ENCODE measurements at regions not wholly inside any gene's neighbourhood (a gene's known extent, or its start where the extent isn't known, plus 50 kb on each side); places are given as distances from the start of the nearest gene placed in this dataset.

GRCh38 chr13:107342747-107343146, 774.8 kb upstream of the ARGLU1 start:
- Mint-ChIP-seq H3K27ac (no peak overlapping the region), H3K9me3 (no peaks in the 10 kb centered on the region), H3K27me3 (ENCODE audit: low read depth) (no peaks in the 10 kb centered on the region), H3K4me1 (peaks cover 7% of the 10 kb centered on the region), H3K36me3 (ENCODE audit: low read depth) (no peaks in the 10 kb centered on the region), H3K4me3 (no peak overlapping the region)
- no peak for TF ChIP-seq CTCF (IDR thresholded peaks at IDR 0.05; ENCODE audit: unreplicated experiment in 3 of 3)

- H3K27ac Mint-ChIP-seq: no peak overlapping the region
- H3K4me3 Mint-ChIP-seq: no peak overlapping the region
- peaks cover 4% of the 10 kb centered on the region for H3K4me1 Mint-ChIP-seq
- no peaks in the 10 kb centered on the region for H3K36me3 Mint-ChIP-seq (ENCODE audit: low read depth)
- no peaks in the 10 kb centered on the region for H3K9me3 Mint-ChIP-seq
- TF ChIP-seq CTCF (IDR thresholded peaks at IDR 0.05; ENCODE audit: unreplicated experiment in 3 of 3): no peak
- H3K27me3 Mint-ChIP-seq (ENCODE audit: low read depth): no peaks in the 10 kb centered on the region
Measured at GRCh38 chr13:107339209-107339608, 771.3 kb upstream of the ARGLU1 start.

- Mint-ChIP-seq H3K9me3 (no peaks in the 10 kb centered on the region), H3K36me3 (ENCODE audit: low read depth) (no peaks in the 10 kb centered on the region), H3K27me3 (ENCODE audit: low read depth) (no peaks in the 10 kb centered on the region), H3K4me1 (no peaks in the 10 kb centered on the region), H3K27ac (no peak overlapping the region), H3K4me3 (no peak overlapping the region)
- TF ChIP-seq CTCF (IDR thresholded peaks at IDR 0.05; ENCODE audit: unreplicated experiment in 3 of 3): no peak
Measured at GRCh38 chr13:107332188-107332587, 764.3 kb upstream of the ARGLU1 start.

DNA sequence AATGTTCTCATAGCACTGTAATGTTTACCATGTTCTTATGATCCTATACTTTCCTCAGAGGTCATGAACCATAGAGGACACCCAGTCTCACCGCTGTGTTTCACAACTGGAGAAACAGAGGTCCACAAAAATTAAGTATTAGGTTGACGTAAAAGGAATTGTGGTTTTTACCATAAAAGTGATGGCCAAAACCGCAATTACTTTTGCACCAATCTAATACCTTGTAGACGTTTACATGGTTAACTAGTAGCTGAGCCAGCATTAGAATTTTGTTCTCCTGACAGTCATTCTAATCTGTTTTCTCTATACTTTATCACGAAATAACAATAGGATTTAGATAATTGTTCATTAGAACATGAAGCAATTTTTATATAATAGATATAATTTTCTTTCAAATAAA, 763.4 kb upstream of the ARGLU1 start:
- no peak overlapping the region for H3K4me3 Mint-ChIP-seq
- H3K9me3 Mint-ChIP-seq: no peaks in the 10 kb centered on the region
- H3K36me3 Mint-ChIP-seq (ENCODE audit: low read depth): no peaks in the 10 kb centered on the region
- TF ChIP-seq CTCF (IDR thresholded peaks at IDR 0.05; ENCODE audit: unreplicated experiment in 3 of 3): no peak
- H3K27ac Mint-ChIP-seq: no peak overlapping the region
- no peaks in the 10 kb centered on the region for H3K4me1 Mint-ChIP-seq
- no peaks in the 10 kb centered on the region for H3K27me3 Mint-ChIP-seq (ENCODE audit: low read depth)

DNA sequence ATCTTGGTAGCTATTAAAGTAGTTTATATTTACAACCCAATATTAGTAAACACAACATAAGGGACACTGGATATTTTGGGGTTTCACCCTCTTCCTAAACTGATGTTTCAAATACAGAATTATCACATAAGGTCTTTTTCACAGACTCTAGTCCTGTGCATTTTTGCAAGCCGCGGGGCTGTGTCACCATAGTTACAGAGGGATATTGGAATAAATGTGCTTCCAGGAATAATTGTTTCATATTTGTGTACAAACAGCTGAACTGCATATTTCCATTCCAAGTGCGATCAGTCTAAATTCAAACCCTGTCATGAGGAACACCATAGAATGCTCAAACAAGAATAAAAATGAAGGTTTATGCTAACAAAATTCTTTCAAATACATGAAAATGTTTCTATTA, 762.5 kb upstream of the ARGLU1 start:
- no peak for TF ChIP-seq CTCF (IDR thresholded peaks at IDR 0.05; ENCODE audit: unreplicated experiment in 3 of 3)
- Mint-ChIP-seq H3K4me1 (no peaks in the 10 kb centered on the region), H3K27ac (no peak overlapping the region), H3K9me3 (no peaks in the 10 kb centered on the region), H3K4me3 (no peak overlapping the region), H3K27me3 (ENCODE audit: low read depth) (no peaks in the 10 kb centered on the region), H3K36me3 (ENCODE audit: low read depth) (no peaks in the 10 kb centered on the region)

DNA sequence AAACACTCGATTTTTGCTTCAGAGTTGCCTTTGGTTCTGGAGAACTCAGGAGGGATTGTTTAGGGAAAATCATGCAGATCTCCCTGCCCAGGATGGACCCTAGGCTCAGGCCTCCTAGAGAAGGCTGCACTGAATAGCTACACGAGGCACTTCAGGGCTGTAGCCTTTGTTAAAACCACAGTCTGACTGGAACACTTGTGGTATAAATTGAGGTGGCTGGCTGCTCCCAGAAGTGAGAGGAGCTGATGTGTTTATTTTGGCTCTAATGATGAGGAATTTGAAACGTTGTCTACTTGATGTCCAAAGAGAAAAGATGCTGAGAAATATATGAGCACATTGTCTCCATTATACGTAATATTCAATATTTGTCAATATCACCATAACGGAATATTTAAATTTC, 762.1 kb upstream of the ARGLU1 start:
- H3K36me3 Mint-ChIP-seq (ENCODE audit: low read depth): no peaks in the 10 kb centered on the region
- H3K4me1 Mint-ChIP-seq: no peaks in the 10 kb centered on the region
- no peak overlapping the region for H3K27ac Mint-ChIP-seq
- H3K27me3 Mint-ChIP-seq (ENCODE audit: low read depth): no peaks in the 10 kb centered on the region
- no peaks in the 10 kb centered on the region for H3K9me3 Mint-ChIP-seq
- H3K4me3 Mint-ChIP-seq: no peak overlapping the region
- TF ChIP-seq CTCF (IDR thresholded peaks at IDR 0.05; ENCODE audit: unreplicated experiment in 3 of 3): no peak
